Right atrium auricular region (tissue), 2 donors: ENCODE measurements at regions not wholly inside any gene's neighbourhood (a gene's known extent, or its start where the extent isn't known, plus 50 kb on each side); places are given as distances from the start of the nearest gene placed in this dataset.

Experiments used
- DNase-seq: peaks from one replicate; pipeline ENCODE4 v3.0.0-alpha.2; 2019; ENCODE audit warnings: low spot score
- H3K27ac ChIP-seq, 2 donors: fragments of 200-600 bp; sonication (generic); 1 replicate in 1 of 2; 2 replicates in 1 of 2; pipeline ENCODE4 v1.5.1; 2016 to 2019
- H3K27me3 ChIP-seq, 2 donors: fragments of 200-600 bp; sonication (generic); one replicate each; pipeline versions ENCODE4 v1.5.1 to v1.6.0; 2017 to 2019
- H3K36me3 ChIP-seq: fragments of 200-600 bp; sonication (generic); one replicate; pipeline ENCODE4 v1.5.1; 2016
- H3K4me1 ChIP-seq, 2 donors: fragments of 200-600 bp; sonication (generic); one replicate each; pipeline versions ENCODE4 v1.5.1 to v1.6.0; 2017 to 2019
- H3K4me3 ChIP-seq, 2 donors: fragments of 200-600 bp; sonication (generic); 1 replicate in 1 of 2; 2 replicates in 1 of 2; pipeline ENCODE4 v1.5.1; 2017 to 2019; ENCODE audit warnings: mild to moderate bottlenecking in 1 of 2, moderate library complexity in 1 of 2
- H3K9me3 ChIP-seq, 2 donors: fragments of 200-600 bp; sonication (generic); one replicate each; pipeline ENCODE4 v1.5.1; 2019
- TF ChIP-seq, protein P1 (sequence below), 2 donors: fragments of 200-600 bp; sonication (generic); IDR thresholded peaks; one replicate each; pipeline ENCODE4 v1.5.1; 2019; ENCODE audit warnings: antibody characterized with exemption in 2 of 2

GRCh38 chr2:129777762-129778583 lies 201.5 kb upstream of the RAB6C start:
- Histone ChIP-seq H3K4me3 (no peak overlapping the region), H3K9me3 (no peaks in the 10 kb centered on the region), H3K4me1 (no peaks in the 10 kb centered on the region), H3K36me3 (no peaks in the 10 kb centered on the region), H3K27me3 (no peaks in the 10 kb centered on the region), H3K27ac (no peak overlapping the region)
- no peak for DNase-seq
- TF ChIP-seq, protein P1, sequence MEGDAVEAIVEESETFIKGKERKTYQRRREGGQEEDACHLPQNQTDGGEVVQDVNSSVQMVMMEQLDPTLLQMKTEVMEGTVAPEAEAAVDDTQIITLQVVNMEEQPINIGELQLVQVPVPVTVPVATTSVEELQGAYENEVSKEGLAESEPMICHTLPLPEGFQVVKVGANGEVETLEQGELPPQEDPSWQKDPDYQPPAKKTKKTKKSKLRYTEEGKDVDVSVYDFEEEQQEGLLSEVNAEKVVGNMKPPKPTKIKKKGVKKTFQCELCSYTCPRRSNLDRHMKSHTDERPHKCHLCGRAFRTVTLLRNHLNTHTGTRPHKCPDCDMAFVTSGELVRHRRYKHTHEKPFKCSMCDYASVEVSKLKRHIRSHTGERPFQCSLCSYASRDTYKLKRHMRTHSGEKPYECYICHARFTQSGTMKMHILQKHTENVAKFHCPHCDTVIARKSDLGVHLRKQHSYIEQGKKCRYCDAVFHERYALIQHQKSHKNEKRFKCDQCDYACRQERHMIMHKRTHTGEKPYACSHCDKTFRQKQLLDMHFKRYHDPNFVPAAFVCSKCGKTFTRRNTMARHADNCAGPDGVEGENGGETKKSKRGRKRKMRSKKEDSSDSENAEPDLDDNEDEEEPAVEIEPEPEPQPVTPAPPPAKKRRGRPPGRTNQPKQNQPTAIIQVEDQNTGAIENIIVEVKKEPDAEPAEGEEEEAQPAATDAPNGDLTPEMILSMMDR (IDR thresholded peaks at IDR 0.05), result no peak

DNA sequence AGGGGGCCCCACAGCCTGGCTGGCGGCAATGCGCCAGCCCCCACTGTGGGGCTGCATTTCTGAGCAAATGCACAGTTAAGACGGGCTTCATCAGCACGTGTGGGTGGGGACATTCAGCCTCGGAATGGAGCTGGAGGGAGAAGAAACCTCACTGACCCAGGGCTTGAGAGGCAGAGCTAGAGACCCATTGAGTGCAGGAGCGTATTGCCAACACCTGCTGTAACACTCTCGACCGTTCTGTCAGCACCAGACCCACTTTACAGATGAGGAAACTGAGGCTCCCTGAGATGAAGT lies 200.9 kb upstream of the RAB6C start:
- H3K9me3 ChIP-seq, result no peaks in the 10 kb centered on the region
- no peaks in the 10 kb centered on the region for H3K4me1 ChIP-seq
- no peaks in the 10 kb centered on the region for H3K27me3 ChIP-seq
- H3K4me3 ChIP-seq, result no peak overlapping the region
- TF ChIP-seq, protein P1 (IDR thresholded peaks at IDR 0.05), result no peak
- DNase-seq, result no peak
- H3K27ac ChIP-seq, result no peak overlapping the region
- H3K36me3 ChIP-seq, result no peaks in the 10 kb centered on the region

DNA sequence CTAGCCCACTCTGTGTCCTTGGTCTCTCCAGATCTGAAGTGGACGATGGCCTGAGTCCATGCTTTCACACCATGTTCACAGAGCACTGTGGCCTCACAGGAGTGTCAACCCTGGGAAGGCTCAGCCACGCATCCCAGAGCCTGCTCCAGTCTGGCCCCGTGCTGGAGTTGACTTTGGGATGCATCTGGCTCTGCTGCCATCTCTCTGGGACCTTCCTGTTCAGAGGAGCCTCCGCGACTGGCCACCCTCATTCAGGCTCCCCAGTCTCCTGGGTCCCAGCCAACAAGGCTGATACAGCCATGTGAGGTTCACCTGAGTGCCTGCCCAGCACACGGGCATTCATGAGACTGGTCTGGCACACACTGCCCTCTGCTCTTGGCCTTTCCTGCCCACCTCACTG lies 199.7 kb upstream of the RAB6C start:
- Histone ChIP-seq H3K27me3 (no peaks in the 10 kb centered on the region), H3K36me3 (no peaks in the 10 kb centered on the region), H3K9me3 (no peaks in the 10 kb centered on the region), H3K4me1 (no peaks in the 10 kb centered on the region), H3K4me3 (no peak overlapping the region), H3K27ac (no peak overlapping the region)
- DNase-seq, result no peak
- TF ChIP-seq, protein P1 (IDR thresholded peaks at IDR 0.05), result no peak

GRCh38 chr2:129780316-129781270 lies 198.9 kb upstream of the RAB6C start:
- Histone ChIP-seq H3K36me3 (no peaks in the 10 kb centered on the region), H3K27me3 (no peaks in the 10 kb centered on the region), H3K4me3 (no peak overlapping the region), H3K27ac (no peak overlapping the region), H3K9me3 (no peaks in the 10 kb centered on the region), H3K4me1 (no peaks in the 10 kb centered on the region)
- TF ChIP-seq, protein P1 (IDR thresholded peaks at IDR 0.05), result no peak
- no peak for DNase-seq

DNA sequence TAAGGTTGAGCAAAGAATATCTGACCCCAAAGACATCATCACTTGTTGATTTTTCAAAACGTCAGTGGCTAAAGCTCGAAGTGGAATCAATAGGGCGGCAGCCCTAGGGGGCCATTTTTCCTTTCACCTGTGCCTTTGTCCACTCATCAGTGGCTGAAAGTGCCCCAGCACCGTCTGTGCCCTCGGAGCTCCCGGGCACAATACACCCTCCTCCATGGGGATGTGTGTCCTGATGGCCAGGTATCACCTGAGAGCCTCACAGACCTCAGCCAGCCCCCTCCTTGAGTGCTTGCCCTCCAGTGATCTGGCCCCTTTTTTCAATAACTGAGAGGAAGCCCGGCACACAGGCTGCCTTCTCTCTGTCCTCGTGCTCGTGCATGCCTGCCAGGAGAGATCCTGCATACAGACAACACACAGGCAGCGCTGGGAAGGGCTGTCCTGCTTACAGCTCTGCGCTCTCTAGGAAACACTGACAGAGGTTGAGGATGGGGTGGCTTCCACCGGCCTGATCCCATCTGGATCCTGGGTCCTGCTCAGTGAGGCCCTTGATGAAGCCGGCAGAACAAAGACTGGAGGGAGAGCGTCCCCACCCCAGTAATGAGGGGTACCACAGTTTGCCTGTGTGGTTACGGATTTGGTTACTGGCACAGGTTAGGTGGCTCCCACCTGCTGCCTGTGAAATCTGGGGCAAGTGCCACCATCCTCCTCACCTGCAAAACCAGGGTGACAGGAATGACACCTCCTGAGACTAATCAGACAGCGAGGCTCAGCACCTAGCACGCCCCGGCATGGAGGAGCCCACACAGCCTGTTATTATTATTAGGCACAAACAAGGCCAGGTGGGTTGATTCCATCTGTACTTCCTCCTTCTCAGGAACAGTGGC lies 197.5 kb upstream of the RAB6C start:
- H3K9me3 ChIP-seq, result no peaks in the 10 kb centered on the region
- H3K27ac ChIP-seq, result no peak overlapping the region
- no peaks in the 10 kb centered on the region for H3K4me1 ChIP-seq
- TF ChIP-seq, protein P1 (IDR thresholded peaks at IDR 0.05), result no peak
- no peaks in the 10 kb centered on the region for H3K36me3 ChIP-seq
- no peak for DNase-seq
- no peak overlapping the region for H3K4me3 ChIP-seq
- H3K27me3 ChIP-seq, result no peaks in the 10 kb centered on the region
